ENCODE measurements at regions not wholly inside any gene's neighbourhood (a gene's known extent, or its start where the extent isn't known, plus 50 kb on each side); places are given as distances from the start of the nearest gene placed in this dataset.
"Not testable (repeated sequence)": the region's sequence is repeated elsewhere in the genome, so short reads cannot be mapped to it uniquely, and the experiment has no call there.

DNA sequence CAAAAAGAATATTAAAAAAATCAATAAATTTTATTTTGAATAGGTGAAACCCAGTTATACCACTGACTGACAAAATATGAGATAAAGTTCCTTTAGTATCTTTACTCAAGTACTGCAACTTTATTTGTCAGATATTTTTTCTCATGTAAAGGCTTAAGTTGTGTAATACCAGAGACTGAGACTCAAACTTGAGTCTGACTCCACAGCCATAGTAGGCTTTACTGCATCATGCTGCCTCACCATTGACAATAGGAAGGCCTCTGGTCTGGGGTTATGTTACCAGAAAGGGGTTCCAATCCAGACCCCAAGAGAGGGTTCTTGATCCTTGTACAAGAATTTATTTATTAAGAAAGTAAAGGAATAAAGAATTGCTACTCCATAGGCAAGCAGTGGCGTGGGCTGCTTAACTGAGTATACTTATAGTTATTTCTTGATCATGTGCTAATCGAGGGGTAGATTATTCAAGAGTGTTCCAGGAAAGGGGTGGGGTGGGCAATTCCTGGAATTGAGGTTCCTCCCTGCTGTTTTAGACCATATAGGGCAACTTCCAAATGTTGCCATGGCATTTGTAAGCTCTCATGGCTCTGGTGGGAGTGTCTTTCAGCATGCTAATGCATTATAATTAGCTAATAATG is 187.4 kb upstream of the WSB1 start:
- no peak for ATAC-seq (ENCODE audit: low FRiP score)
- DNase-seq (ENCODE audit: low spot score): no peak
- no peak for TF ChIP-seq CTCF (IDR thresholded peaks at IDR 0.05)

DNA sequence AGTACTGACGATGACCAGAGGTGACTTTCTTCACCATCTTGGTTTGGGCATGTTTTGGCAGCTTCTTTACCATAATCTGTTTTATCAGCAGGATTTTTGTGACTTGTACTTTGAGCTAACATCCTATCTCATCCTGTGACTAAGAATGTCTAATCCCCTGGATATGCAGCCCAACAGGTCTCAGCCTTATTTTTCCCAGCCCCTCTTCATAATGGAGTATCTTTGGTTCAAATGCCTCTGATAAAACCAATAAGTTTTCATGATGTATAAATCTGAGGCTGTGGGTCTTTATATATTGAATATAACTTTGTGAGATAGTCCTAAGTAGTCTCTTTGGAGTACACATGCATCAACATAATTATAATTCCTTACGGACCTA is 186.9 kb upstream of the WSB1 start:
- no peak for TF ChIP-seq CTCF (IDR thresholded peaks at IDR 0.05)
- no peak for DNase-seq (ENCODE audit: low spot score)
- no peak for ATAC-seq (ENCODE audit: low FRiP score)

- ATAC-seq (ENCODE audit: low FRiP score); DNase-seq (ENCODE audit: low spot score): not testable (repeated sequence)
Measured at GRCh38 chr17:27107386-27108328, 186.3 kb upstream of the WSB1 start.

GRCh38 chr17:27109346-27109745 is 184.6 kb upstream of the WSB1 start:
- no peak for TF ChIP-seq CTCF (IDR thresholded peaks at IDR 0.05)
- no peak for ATAC-seq (ENCODE audit: low FRiP score)
- DNase-seq (ENCODE audit: low spot score): no peak

DNA sequence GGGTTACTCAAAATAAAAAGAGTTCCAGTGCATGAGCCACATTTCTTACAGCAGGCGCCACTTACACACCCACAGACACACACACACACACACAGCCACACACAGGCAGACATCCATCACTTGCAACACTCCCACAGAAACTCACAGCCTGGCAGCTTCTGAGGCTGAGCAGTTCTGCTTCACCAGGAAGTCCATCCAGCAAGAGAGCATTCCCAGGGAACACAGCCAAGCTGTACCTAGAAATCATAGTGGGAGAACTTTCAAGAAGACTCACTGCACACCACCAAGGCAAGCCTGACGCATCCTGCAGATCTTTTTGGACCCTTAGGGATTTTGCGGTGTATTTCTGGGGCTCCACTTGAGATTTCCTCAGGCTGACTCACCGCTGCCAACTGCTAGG is 140.9 kb upstream of the WSB1 start:
- ATAC-seq (ENCODE audit: low FRiP score) (no peak), DNase-seq (ENCODE audit: low spot score) (no peak)
- no peak for TF ChIP-seq CTCF (IDR thresholded peaks at IDR 0.05)

DNA sequence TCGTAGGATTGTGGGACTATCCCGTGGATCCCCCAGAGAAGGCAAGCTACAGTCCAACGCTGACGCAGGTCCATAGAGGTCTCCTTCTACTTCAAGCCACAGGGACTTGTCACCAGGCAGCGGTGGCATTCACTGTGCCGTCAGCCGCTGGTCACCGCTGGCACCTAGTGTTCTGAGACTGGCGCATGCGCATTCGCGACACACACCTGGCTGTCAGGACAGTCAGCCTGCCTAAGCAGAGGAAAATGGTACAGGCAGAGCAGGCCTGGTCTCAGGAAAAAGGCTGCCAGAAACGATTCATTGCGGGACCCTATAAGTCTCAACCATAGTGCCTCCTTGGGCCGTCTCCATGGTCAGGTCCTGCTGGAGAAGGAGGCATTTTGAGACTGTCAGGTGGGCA is 138.0 kb upstream of the WSB1 start:
- no peak for DNase-seq (ENCODE audit: low spot score)
- no peak for TF ChIP-seq CTCF (IDR thresholded peaks at IDR 0.05)
- ATAC-seq (ENCODE audit: low FRiP score): no peak

DNA sequence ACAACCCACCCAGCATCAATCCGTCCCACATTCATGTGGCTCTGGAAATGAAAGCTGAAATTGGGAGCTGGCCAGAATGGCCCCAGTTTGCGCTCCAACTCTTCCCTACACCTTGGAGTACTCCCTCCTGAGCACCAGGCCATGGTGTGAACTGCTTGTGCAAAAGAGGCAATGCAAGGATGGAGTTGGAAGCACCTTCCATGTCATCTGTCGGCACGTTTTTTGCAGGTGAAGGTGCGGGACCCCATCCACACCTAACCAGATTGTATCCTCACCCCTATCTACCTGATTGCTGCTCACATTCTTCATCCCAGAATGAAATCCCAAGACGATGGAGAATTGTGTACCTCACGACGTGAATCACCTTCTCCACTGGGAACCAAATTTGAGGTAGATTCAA is 136.6 kb upstream of the WSB1 start:
- DNase-seq (ENCODE audit: low spot score) (no peak), ATAC-seq (ENCODE audit: low FRiP score) (no peak)
- TF ChIP-seq CTCF (IDR thresholded peaks at IDR 0.05): no peak
